ENCODE measurements at regions not wholly inside any gene's neighbourhood (a gene's known extent, or its start where the extent isn't known, plus 50 kb on each side); places are given as distances from the start of the nearest gene placed in this dataset.

GRCh38 chr15:62790546-62790945 is 252.0 kb upstream of the TPM1 start:
- ChIA-PET POLR2A (ENCODE audit: low non-redundant PET) (no interaction called here), CTCF (no interaction called here)
- H3K36me3 ChIP-seq (ENCODE audit: insufficient read depth, low read length, poor library complexity, severe bottlenecking) = no peaks in the 10 kb centered on the region
- intact Hi-C loops (cut with micrococcal nuclease; ENCODE audit: unreplicated experiment) = no loop called here
- no peak for DNase-seq (ENCODE audit: low spot score)
- H3K27me3 ChIP-seq (replicated peaks; ENCODE audit: insufficient read depth, low read depth, low read length, poor library complexity) = no peaks in the 10 kb centered on the region
- no peaks in the 10 kb centered on the region for H3K4me1 ChIP-seq (ENCODE audit: insufficient read depth, low read length, poor library complexity, severe bottlenecking)
- H3K27ac ChIP-seq (ENCODE audit: low read depth, low read length, poor library complexity, severe bottlenecking) = no peak overlapping the region
- no peaks in the 10 kb centered on the region for H3K9me3 ChIP-seq (ENCODE audit: low read depth, low read length, poor library complexity, severe bottlenecking)
- TF ChIP-seq EZH2 (IDR thresholded peaks at IDR 0.05; ENCODE audit: borderline replicate concordance, low read depth, low read length, poor library complexity, severe bottlenecking) (no peak), CTCF (conservative IDR thresholded peaks at IDR 0.05; ENCODE audit: low read depth, low read length) (no peak)
- H3K4me3 ChIP-seq (ENCODE audit: low read depth, low read length, poor library complexity, severe bottlenecking) = no peak overlapping the region
- no TSS peak for BruUV-seq (replicated peaks)

GRCh38 chr15:62791694-62792093 is 250.9 kb upstream of the TPM1 start:
- Histone ChIP-seq H3K4me1 (ENCODE audit: insufficient read depth, low read length, poor library complexity, severe bottlenecking) (no peaks in the 10 kb centered on the region), H3K27me3 (replicated peaks; ENCODE audit: insufficient read depth, low read depth, low read length, poor library complexity) (no peaks in the 10 kb centered on the region), H3K4me3 (ENCODE audit: low read depth, low read length, poor library complexity, severe bottlenecking) (no peak overlapping the region), H3K36me3 (ENCODE audit: insufficient read depth, low read length, poor library complexity, severe bottlenecking) (no peaks in the 10 kb centered on the region), H3K27ac (ENCODE audit: low read depth, low read length, poor library complexity, severe bottlenecking) (no peak overlapping the region), H3K9me3 (ENCODE audit: low read depth, low read length, poor library complexity, severe bottlenecking) (no peaks in the 10 kb centered on the region)
- intact Hi-C loops (cut with micrococcal nuclease; ENCODE audit: unreplicated experiment) = no loop called here
- TF ChIP-seq EZH2 (IDR thresholded peaks at IDR 0.05; ENCODE audit: borderline replicate concordance, low read depth, low read length, poor library complexity, severe bottlenecking) (no peak), CTCF (conservative IDR thresholded peaks at IDR 0.05; ENCODE audit: low read depth, low read length) (no peak)
- no TSS peak for BruUV-seq (replicated peaks)
- ChIA-PET POLR2A (ENCODE audit: low non-redundant PET) (no interaction called here), CTCF (no interaction called here)
- DNase-seq (ENCODE audit: low spot score) = no peak

GRCh38 chr15:62792986-62793751 is 249.4 kb upstream of the TPM1 start:
- Histone ChIP-seq H3K36me3 (ENCODE audit: insufficient read depth, low read length, poor library complexity, severe bottlenecking) (no peaks in the 10 kb centered on the region), H3K9me3 (ENCODE audit: low read depth, low read length, poor library complexity, severe bottlenecking) (no peaks in the 10 kb centered on the region), H3K27me3 (replicated peaks; ENCODE audit: insufficient read depth, low read depth, low read length, poor library complexity) (no peaks in the 10 kb centered on the region), H3K4me3 (ENCODE audit: low read depth, low read length, poor library complexity, severe bottlenecking) (no peak overlapping the region), H3K4me1 (ENCODE audit: insufficient read depth, low read length, poor library complexity, severe bottlenecking) (no peaks in the 10 kb centered on the region), H3K27ac (ENCODE audit: low read depth, low read length, poor library complexity, severe bottlenecking) (no peak overlapping the region)
- intact Hi-C loops (cut with micrococcal nuclease; ENCODE audit: unreplicated experiment) = no loop called here
- no TSS peak for BruUV-seq (replicated peaks)
- TF ChIP-seq EZH2 (IDR thresholded peaks at IDR 0.05; ENCODE audit: borderline replicate concordance, low read depth, low read length, poor library complexity, severe bottlenecking) = no peak
- TF ChIP-seq CTCF (conservative IDR thresholded peaks at IDR 0.05; ENCODE audit: low read depth, low read length) = no peak
- ChIA-PET POLR2A (ENCODE audit: low non-redundant PET) (no interaction called here), CTCF (no interaction called here)
- no peak for DNase-seq (ENCODE audit: low spot score)

Measured in A673 (cell line).